Keratinocyte (primary cell): ENCODE measurements at regions not wholly inside any gene's neighbourhood (a gene's known extent, or its start where the extent isn't known, plus 50 kb on each side); places are given as distances from the start of the nearest gene placed in this dataset.

Experiments used
- DNase-seq: peaks from one replicate; pipeline ENCODE4 v3.0.0-alpha.2; 2011; ENCODE audit warnings: low read depth, missing footprints, low spot score
- FAIRE-seq: peaks from 2 replicates; lab custom pipeline; 2011; peaks lifted over from hg19 to GRCh38; lab: Jason Lieb, UNC
- H2AFZ ChIP-seq: 2 replicates; pipeline ENCODE4 v1.6.0; 2012; ENCODE audit warnings: low read length, control low read depth, inconsistent platforms; ENCODE audit not compliant: control insufficient read depth
- H3K27ac ChIP-seq: 2 replicates; pipeline ENCODE4 v1.5.1; 2011; ENCODE audit warnings: low read length; ENCODE audit not compliant: control insufficient read depth, insufficient read depth
- H3K27me3 ChIP-seq: 3 replicates; pipeline ENCODE4 v1.6.0; 2011; ENCODE audit warnings: low read length; ENCODE audit not compliant: control insufficient read depth, insufficient read depth; ENCODE audit errors: extremely low read depth
- H3K36me3 ChIP-seq, 2 experiments: 2 replicates in 1 of 2; 3 replicates in 1 of 2; pipeline ENCODE4 v1.5.1; 2011; ENCODE audit warnings: low read length in 2 of 2, mild to moderate bottlenecking in 1 of 2; ENCODE audit not compliant: control insufficient read depth in 2 of 2, insufficient read depth in 2 of 2; ENCODE audit errors: extremely low read depth in 1 of 2
- H3K4me1 ChIP-seq: 3 replicates; pipeline ENCODE4 v1.5.1; 2011; ENCODE audit warnings: low read length; ENCODE audit not compliant: control insufficient read depth, insufficient read depth; ENCODE audit errors: extremely low read depth
- H3K4me2 ChIP-seq: 3 replicates; pipeline ENCODE4 v1.6.0; 2011; ENCODE audit warnings: low read depth, low read length; ENCODE audit not compliant: control insufficient read depth, insufficient read depth; ENCODE audit errors: extremely low read depth
- H3K4me3 ChIP-seq, 3 experiments: fragments of 200-600 bp in 1 of 3; sonication (generic) in 1 of 3; 2 replicates in 2 of 3; 3 replicates in 1 of 3; pipeline ENCODE4 v1.5.1; 2011 to 2016; ENCODE audit warnings: low read length in 3 of 3, mild to moderate bottlenecking in 3 of 3, control low read depth in 2 of 3, inconsistent platforms in 1 of 3, low read depth in 1 of 3, mixed read lengths in 1 of 3, mixed run types in 1 of 3, moderate library complexity in 1 of 3; ENCODE audit not compliant: control insufficient read depth in 2 of 3, insufficient read depth in 2 of 3; ENCODE audit errors: extremely low read depth in 1 of 3
- H3K79me2 ChIP-seq: 2 replicates; pipeline ENCODE4 v1.6.0; 2012; ENCODE audit warnings: low read length; ENCODE audit not compliant: control insufficient read depth, insufficient read depth
- H3K9ac ChIP-seq: 3 replicates; pipeline ENCODE4 v1.6.0; 2011; ENCODE audit warnings: low read length; ENCODE audit not compliant: control insufficient read depth, insufficient read depth; ENCODE audit errors: extremely low read depth
- H3K9me1 ChIP-seq: 3 replicates; pipeline ENCODE4 v1.6.0; 2011; ENCODE audit warnings: low read length; ENCODE audit not compliant: control insufficient read depth, insufficient read depth; ENCODE audit errors: extremely low read depth
- H3K9me3 ChIP-seq: 2 replicates; pipeline ENCODE4 v1.5.1; 2012; ENCODE audit warnings: low read depth, low read length; ENCODE audit not compliant: control insufficient read depth
- H4K20me1 ChIP-seq: 3 replicates; pipeline ENCODE4 v1.6.0; 2011; ENCODE audit warnings: low read length; ENCODE audit not compliant: control insufficient read depth, insufficient read depth; ENCODE audit errors: extremely low read depth
- EZH2 ChIP-seq: IDR thresholded peaks from one replicate; pipeline ENCODE4 v1.6.1; 2012; ENCODE audit warnings: inconsistent platforms, mild to moderate bottlenecking, low read length, moderate library complexity
- dilution Hi-C: fragments of 300-500 bp; cut with MboI; formaldehyde crosslinking; loops from one replicate; pipeline ENCODE4 v1.7.0; 2020; ENCODE audit warnings: low sequenced_read_pairs; ENCODE audit not compliant: extremely low pct_ligation_motif_present
- TF ChIP-seq, protein P1 (sequence below), 3 experiments: IDR thresholded peaks in 1 of 3; conservative IDR thresholded peaks in 1 of 3; optimal IDR thresholded peaks in 1 of 3; 2 replicates in 2 of 3; 3 replicates in 1 of 3; pipeline versions ENCODE3 to v1.5.1; 2011; ENCODE audit warnings: low read length in 3 of 3, mild to moderate bottlenecking in 3 of 3, moderate library complexity in 2 of 3, control low read depth in 1 of 3, inconsistent platforms in 1 of 3; ENCODE audit not compliant: insufficient read depth in 2 of 3; ENCODE audit errors: extremely low read depth in 1 of 3

GRCh38 chr6:139983555-139984276, 609.3 kb upstream of the CITED2 start:
- no peak for DNase-seq
- Histone ChIP-seq H3K4me1 (peaks cover 15% of the 10 kb centered on the region), H3K27ac (no peak overlapping the region), H3K4me2 (no peak overlapping the region), H3K4me3 (no peak overlapping the region), H3K36me3 (no peaks in the 10 kb centered on the region), H3K27me3 (no peaks in the 10 kb centered on the region), H3K9me3 (no peaks in the 10 kb centered on the region), H4K20me1 (no peaks in the 10 kb centered on the region), H2AFZ (peak overlapping the region; percentile 66), H3K9me1 (no peaks in the 10 kb centered on the region), H3K9ac (no peak overlapping the region), H3K79me2 (no peaks in the 10 kb centered on the region)
- TF ChIP-seq EZH2: no peak
- TF ChIP-seq, protein P1, sequence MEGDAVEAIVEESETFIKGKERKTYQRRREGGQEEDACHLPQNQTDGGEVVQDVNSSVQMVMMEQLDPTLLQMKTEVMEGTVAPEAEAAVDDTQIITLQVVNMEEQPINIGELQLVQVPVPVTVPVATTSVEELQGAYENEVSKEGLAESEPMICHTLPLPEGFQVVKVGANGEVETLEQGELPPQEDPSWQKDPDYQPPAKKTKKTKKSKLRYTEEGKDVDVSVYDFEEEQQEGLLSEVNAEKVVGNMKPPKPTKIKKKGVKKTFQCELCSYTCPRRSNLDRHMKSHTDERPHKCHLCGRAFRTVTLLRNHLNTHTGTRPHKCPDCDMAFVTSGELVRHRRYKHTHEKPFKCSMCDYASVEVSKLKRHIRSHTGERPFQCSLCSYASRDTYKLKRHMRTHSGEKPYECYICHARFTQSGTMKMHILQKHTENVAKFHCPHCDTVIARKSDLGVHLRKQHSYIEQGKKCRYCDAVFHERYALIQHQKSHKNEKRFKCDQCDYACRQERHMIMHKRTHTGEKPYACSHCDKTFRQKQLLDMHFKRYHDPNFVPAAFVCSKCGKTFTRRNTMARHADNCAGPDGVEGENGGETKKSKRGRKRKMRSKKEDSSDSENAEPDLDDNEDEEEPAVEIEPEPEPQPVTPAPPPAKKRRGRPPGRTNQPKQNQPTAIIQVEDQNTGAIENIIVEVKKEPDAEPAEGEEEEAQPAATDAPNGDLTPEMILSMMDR (optimal IDR thresholded peaks at IDR 0.05 in 1 of 3, IDR thresholded peaks at IDR 0.05 in 1 of 3, conservative IDR thresholded peaks at IDR 0.05 in 1 of 3; ENCODE audit: extremely low read depth in 1 of 3, insufficient read depth in 2 of 3, low read length in 3 of 3): no peak
- FAIRE-seq: peak; percentile 29
- dilution Hi-C loops: no loop called here

DNA sequence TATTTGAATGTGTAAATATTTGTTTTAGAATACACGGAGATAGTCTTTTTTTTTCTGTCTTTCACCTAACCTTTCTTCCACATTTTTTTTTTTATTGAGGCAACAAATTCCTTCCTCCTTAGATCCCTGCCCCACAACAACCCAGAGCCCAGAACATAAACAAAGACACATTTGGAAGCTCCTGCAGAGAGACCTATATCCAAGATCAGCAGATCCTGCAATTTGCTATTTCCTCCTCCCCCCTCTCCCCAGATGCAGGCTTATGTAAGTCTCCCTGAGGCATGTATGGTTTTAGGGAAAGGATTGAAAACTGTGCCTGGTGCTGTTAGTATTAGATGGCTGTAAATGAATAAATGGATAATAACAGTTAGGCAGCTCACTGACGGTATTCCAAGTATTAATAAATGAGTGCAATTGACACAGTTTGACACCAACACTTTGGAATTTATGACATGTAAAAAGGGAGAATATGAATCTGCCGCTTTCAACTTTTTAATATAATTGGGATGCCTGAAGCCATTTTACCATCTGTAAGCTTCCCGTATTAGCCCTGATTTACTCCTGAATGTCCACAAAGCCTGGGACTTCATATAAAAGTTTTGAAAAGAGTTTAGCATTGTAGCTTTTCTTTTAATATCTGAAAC, 608.3 kb upstream of the CITED2 start:
- Histone ChIP-seq H3K27me3 (no peaks in the 10 kb centered on the region), H2AFZ (peak overlapping the region; percentile 66), H3K9me3 (no peaks in the 10 kb centered on the region), H3K79me2 (no peaks in the 10 kb centered on the region), H3K4me1 (peaks cover 20% of the 10 kb centered on the region), H3K9me1 (no peaks in the 10 kb centered on the region), H3K9ac (no peak overlapping the region), H4K20me1 (no peaks in the 10 kb centered on the region), H3K4me3 (no peak overlapping the region), H3K27ac (no peak overlapping the region), H3K4me2 (peak overlapping the region; percentile 43), H3K36me3 (no peaks in the 10 kb centered on the region)
- no peak for TF ChIP-seq EZH2
- TF ChIP-seq, protein P1 (optimal IDR thresholded peaks at IDR 0.05 in 1 of 3, IDR thresholded peaks at IDR 0.05 in 1 of 3, conservative IDR thresholded peaks at IDR 0.05 in 1 of 3; ENCODE audit: extremely low read depth in 1 of 3, insufficient read depth in 2 of 3, low read length in 3 of 3): no peak
- dilution Hi-C loops: no loop called here
- FAIRE-seq (no peak), DNase-seq (no peak)
